ENCODE measurements at regions not wholly inside any gene's neighbourhood (a gene's known extent, or its start where the extent isn't known, plus 50 kb on each side); places are given as distances from the start of the nearest gene placed in this dataset.

GRCh38 chr1:228803421-228803820 is 68.1 kb downstream of the RHOU start:
- no peak for TF ChIP-seq CTCF (IDR thresholded peaks at IDR 0.05)
- no peak for TF ChIP-seq POLR2AphosphoS5 (IDR thresholded peaks at IDR 0.05)

Measured in upper lobe of left lung (tissue), 4 donors.